ENCODE measurements at regions not wholly inside any gene's neighbourhood (a gene's known extent, or its start where the extent isn't known, plus 50 kb on each side); places are given as distances from the start of the nearest gene placed in this dataset.

- TF ChIP-seq CTCF (conservative IDR thresholded peaks at IDR 0.05) (no peak), ZFX (IDR thresholded peaks at IDR 0.05) (no peak)
Observed at GRCh38 chr10:130557181-130557845, 421.1 kb downstream of the GLRX3 start.
